HCT116 (cell line): ENCODE measurements at regions not wholly inside any gene's neighbourhood (a gene's known extent, or its start where the extent isn't known, plus 50 kb on each side); places are given as distances from the start of the nearest gene placed in this dataset.

Experiments
- ATAC-seq: fragments of 200-7000 bp; cut with Tn5 transposase; 2 replicates; pipeline ENCODE4 v1.9.1; 2020; ENCODE audit warnings: mild to moderate bottlenecking, moderate library complexity
- BruUV-seq: library from RNA; stranded (reverse); fragments of 400-500 nt; replicated peaks from 2 replicates; lab custom pipeline; 2021; lab: Mats Ljungman, UMichigan
- CTCF ChIA-PET: fragments of 300-600 bp; sonication (Branson Sonifier 250); formaldehyde crosslinking; loops from one replicate; lab custom pipeline; 2021; ENCODE audit warnings: antibody characterized with exemption; lab: Charles Lee
- POLR2A ChIA-PET: fragments of 300-600, 350-600 bp; sonication (Branson Sonifier 250); formaldehyde crosslinking; loops from one replicate; lab custom pipeline; 2021; ENCODE audit warnings: antibody characterized with exemption; lab: Charles Lee
- RAD21 ChIA-PET, 2 experiments: fragments of 300-600 bp; sonication (Branson Sonifier 250); formaldehyde crosslinking; loops; one replicate each; lab custom pipeline; 2023; ENCODE audit warnings: low total read pairs in 2 of 2; ENCODE audit not compliant: uncharacterized antibody in 2 of 2, unreplicated experiment in 2 of 2, low non-redundant PET in 1 of 2; lab: Charles Lee
- DNase-seq: peaks from one replicate; pipeline ENCODE4 v3.0.0-alpha.2; 2010; ENCODE audit warnings: low read depth, low spot score
- H2AFZ ChIP-seq: fragments of 200-600 bp; shearing (Covaris generic), sonication (generic); 2 replicates; pipeline ENCODE4 v1.6.1; 2017; ENCODE audit warnings: low read depth, mixed run types, mixed read lengths, antibody characterized with exemption, low read length; ENCODE audit not compliant: poor library complexity, severe bottlenecking
- H3K27ac ChIP-seq: 2 replicates; pipeline ENCODE4 v1.5.1; 2012; ENCODE audit warnings: low read depth, low read length
- H3K27me3 ChIP-seq: fragments of 200-600 bp; sonication (generic); 2 replicates; pipeline ENCODE4 v1.6.1; 2016; ENCODE audit warnings: mixed run types, low read length, mixed read lengths; ENCODE audit not compliant: insufficient read depth
- H3K36me3 ChIP-seq, 2 experiments: fragments of 200-500 bp in 1 of 2; fragments of 200-600 bp in 1 of 2; sonication (Bioruptor generic) in 1 of 2; sonication (generic) in 1 of 2; 2 replicates each; pipeline versions ENCODE4 v1.5.1 to v1.6.1; 2014 to 2016; ENCODE audit warnings: low read length in 2 of 2, inconsistent platforms in 1 of 2, mixed read lengths in 1 of 2, mixed run types in 1 of 2; ENCODE audit not compliant: insufficient read depth in 2 of 2, control insufficient read depth in 1 of 2
- H3K4me1 ChIP-seq, 2 experiments: fragments of 200-600 bp in 1 of 2; sonication (generic) in 1 of 2; 2 replicates each; pipeline versions ENCODE4 v1.5.1 to v1.6.1; 2012 to 2017; ENCODE audit warnings: low read length in 2 of 2, inconsistent platforms in 1 of 2, mild to moderate bottlenecking in 1 of 2, mixed read lengths in 1 of 2, mixed run types in 1 of 2, moderate library complexity in 1 of 2; ENCODE audit not compliant: insufficient read depth in 2 of 2, control insufficient read depth in 1 of 2
- H3K4me2 ChIP-seq: fragments of 200-600 bp; sonication (generic); 2 replicates; pipeline ENCODE4 v1.6.1; 2017; ENCODE audit warnings: mixed run types, low read length, mixed read lengths
- H3K4me3 ChIP-seq, 2 experiments: fragments of 200-600 bp in 1 of 2; sonication (generic) in 1 of 2; replicated peaks in 1 of 2; 2 replicates each; pipeline ENCODE4 v1.5.1; 2011 to 2016; ENCODE audit warnings: low read length in 2 of 2, control low read depth in 1 of 2, low read depth in 1 of 2, mild to moderate bottlenecking in 1 of 2, mixed read lengths in 1 of 2, mixed run types in 1 of 2
- H3K79me2 ChIP-seq: fragments of 200-600 bp; sonication (generic); 2 replicates; pipeline ENCODE4 v1.6.1; 2017; ENCODE audit warnings: mild to moderate bottlenecking, mixed run types, low read length, moderate library complexity, mixed read lengths; ENCODE audit not compliant: insufficient read depth
- H3K9ac ChIP-seq: fragments of 200-600 bp; sonication (generic); 2 replicates; pipeline ENCODE4 v1.6.1; 2016; ENCODE audit warnings: low read length, mixed read lengths
- H3K9me2 ChIP-seq: fragments of 200-600 bp; sonication (generic), shearing (Covaris generic); 2 replicates; pipeline ENCODE4 v1.6.1; 2017; ENCODE audit warnings: mixed run types, mild to moderate bottlenecking, moderate library complexity; ENCODE audit not compliant: insufficient read depth
- H3K9me3 ChIP-seq, 2 experiments: fragments of 200-500 bp in 1 of 2; fragments of 200-600 bp in 1 of 2; sonication (Bioruptor generic) in 1 of 2; sonication (generic) in 1 of 2; 2 replicates each; pipeline ENCODE4 v1.6.1; 2014 to 2017; ENCODE audit warnings: low read length in 2 of 2, mixed read lengths in 2 of 2, inconsistent platforms in 1 of 2, low read depth in 1 of 2, mild to moderate bottlenecking in 1 of 2, mixed run types in 1 of 2, moderate library complexity in 1 of 2; ENCODE audit not compliant: control insufficient read depth in 1 of 2, insufficient read depth in 1 of 2
- H4K20me1 ChIP-seq: fragments of 200-600 bp; sonication (generic), shearing (Covaris generic); 2 replicates; pipeline ENCODE4 v1.6.1; 2017; ENCODE audit warnings: mixed run types, mild to moderate bottlenecking, moderate library complexity; ENCODE audit not compliant: insufficient read depth
- ATF3 ChIP-seq: IDR thresholded peaks from 2 replicates; pipeline ENCODE4 v1.6.1; 2012
- CBX3 ChIP-seq: IDR thresholded peaks from 2 replicates; pipeline ENCODE4 v1.6.1; 2012; ENCODE audit warnings: low read depth
- CEBPB ChIP-seq: IDR thresholded peaks from 2 replicates; pipeline ENCODE4 v1.6.1; 2012; ENCODE audit warnings: low read depth
- EGR1 ChIP-seq: IDR thresholded peaks from 2 replicates; pipeline ENCODE4 v1.6.1; 2012; ENCODE audit warnings: low read depth
- EZH2phosphoT487 ChIP-seq: fragments of 200-600 bp; IDR thresholded peaks from 2 replicates; pipeline ENCODE4 v1.6.1; 2018; ENCODE audit warnings: antibody characterized with exemption, borderline replicate concordance
- FOSL1 ChIP-seq: IDR thresholded peaks from 2 replicates; pipeline ENCODE4 v1.6.1; 2012; ENCODE audit warnings: low read depth
- JUND ChIP-seq: IDR thresholded peaks from 2 replicates; pipeline ENCODE4 v1.6.1; 2012
- POLR2A ChIP-seq: IDR thresholded peaks from 2 replicates; pipeline ENCODE4 v1.7.0; 2011; ENCODE audit warnings: borderline replicate concordance; ENCODE audit not compliant: insufficient read depth, insufficient read length; ENCODE audit errors: extremely low read depth
- POLR2AphosphoS5 ChIP-seq: IDR thresholded peaks from 2 replicates; pipeline ENCODE4 v1.6.1; 2011; ENCODE audit warnings: mild to moderate bottlenecking, low read depth, low read length, moderate library complexity
- REST ChIP-seq: IDR thresholded peaks from 2 replicates; pipeline ENCODE4 v1.6.1; 2012; ENCODE audit warnings: low read depth
- SIN3A ChIP-seq: IDR thresholded peaks from 2 replicates; pipeline ENCODE4 v1.6.1; 2012; ENCODE audit warnings: low read depth
- YY1 ChIP-seq: IDR thresholded peaks from 2 replicates; pipeline ENCODE4 v1.6.1; 2011; ENCODE audit warnings: low read length, low read depth, moderate library complexity, mild to moderate bottlenecking; ENCODE audit not compliant: insufficient replicate concordance; ENCODE audit errors: extremely low read depth
- ZBTB33 ChIP-seq: IDR thresholded peaks from 2 replicates; pipeline ENCODE4 v1.6.1; 2011; ENCODE audit warnings: mild to moderate bottlenecking, low read length, moderate library complexity; ENCODE audit not compliant: insufficient replicate concordance; ENCODE audit errors: extremely low read depth
- ZFX ChIP-seq: fragments of 450-650 bp; IDR thresholded peaks from 2 replicates; pipeline ENCODE4 v1.6.1; 2017
- ZNF274 ChIP-seq: fragments of 200-500 bp; sonication (Bioruptor generic); IDR thresholded peaks from 2 replicates; pipeline ENCODE4 v1.6.1; 2014; ENCODE audit warnings: mild to moderate bottlenecking, low read depth, low read length, inconsistent platforms
- intact Hi-C: fragments of 100-400 bp; cut with micrococcal nuclease; formaldehyde crosslinking; loops from 2 replicates; pipeline ENCODE4 v1.10.0; 2022

GRCh38 chr20:48416002-48416401, 411.8 kb downstream of the PREX1 start:
- H2AFZ ChIP-seq = no peak overlapping the region
- POLR2A ChIA-PET = no interaction called here
- ATAC-seq = no peak
- H3K9me2 ChIP-seq = no peaks in the 10 kb centered on the region
- RAD21 ChIA-PET = no interaction called here
- no peaks in the 10 kb centered on the region for H4K20me1 ChIP-seq
- intact Hi-C loops = no loop called here
- no peak overlapping the region for H3K27ac ChIP-seq
- TF ChIP-seq EZH2phosphoT487 (no peak), CBX3 (no peak), ZFX (no peak), SIN3A (no peak), ATF3 (no peak), POLR2AphosphoS5 (no peak), JUND (no peak), FOSL1 (no peak), YY1 (no peak), EGR1 (no peak)
- TF ChIP-seq, all 23 proteins: peak for 0
- no peak for DNase-seq
- Histone ChIP-seq H3K4me1 (no peaks in the 10 kb centered on the region), H3K9ac (no peak overlapping the region), H3K4me2 (no peak overlapping the region), H3K27me3 (peaks cover 3% of the 10 kb centered on the region; the same call in 1 of the 2 replicates), H3K36me3 (no peaks in the 10 kb centered on the region), H3K79me2 (no peaks in the 10 kb centered on the region), H3K9me3 (no peaks in the 10 kb centered on the region), H3K4me3 (no peak overlapping the region)
- CTCF ChIA-PET = no interaction called here
- BruUV-seq = no TSS peak

GRCh38 chr20:48414786-48415185, 413.0 kb downstream of the PREX1 start:
- H3K4me2 ChIP-seq = no peak overlapping the region
- H3K4me1 ChIP-seq = no peaks in the 10 kb centered on the region
- H3K4me3 ChIP-seq = no peak overlapping the region
- peaks cover 7% of the 10 kb centered on the region; the same call in 1 of the 2 replicates for H3K27me3 ChIP-seq
- H4K20me1 ChIP-seq = no peaks in the 10 kb centered on the region
- H3K9me3 ChIP-seq = no peaks in the 10 kb centered on the region
- no peak for DNase-seq
- H2AFZ ChIP-seq = no peak overlapping the region
- no peaks in the 10 kb centered on the region for H3K36me3 ChIP-seq
- ChIA-PET POLR2A (no interaction called here), RAD21 (no interaction called here), CTCF (no interaction called here)
- TF ChIP-seq POLR2AphosphoS5 (no peak), FOSL1 (no peak), ZNF274 (no peak), JUND (no peak), CEBPB (no peak), REST (no peak), ZBTB33 (no peak), EGR1 (no peak), EZH2phosphoT487 (no peak), ZFX (no peak), POLR2A (no peak), ATF3 (no peak)
- no peaks in the 10 kb centered on the region for H3K9me2 ChIP-seq
- H3K79me2 ChIP-seq = no peaks in the 10 kb centered on the region
- no TSS peak for BruUV-seq
- H3K9ac ChIP-seq = no peak overlapping the region
- intact Hi-C loops = no loop called here
- no peak for ATAC-seq
- H3K27ac ChIP-seq = no peak overlapping the region
